ENCODE measurements at regions not wholly inside any gene's neighbourhood (a gene's known extent, or its start where the extent isn't known, plus 50 kb on each side); places are given as distances from the start of the nearest gene placed in this dataset.

DNA sequence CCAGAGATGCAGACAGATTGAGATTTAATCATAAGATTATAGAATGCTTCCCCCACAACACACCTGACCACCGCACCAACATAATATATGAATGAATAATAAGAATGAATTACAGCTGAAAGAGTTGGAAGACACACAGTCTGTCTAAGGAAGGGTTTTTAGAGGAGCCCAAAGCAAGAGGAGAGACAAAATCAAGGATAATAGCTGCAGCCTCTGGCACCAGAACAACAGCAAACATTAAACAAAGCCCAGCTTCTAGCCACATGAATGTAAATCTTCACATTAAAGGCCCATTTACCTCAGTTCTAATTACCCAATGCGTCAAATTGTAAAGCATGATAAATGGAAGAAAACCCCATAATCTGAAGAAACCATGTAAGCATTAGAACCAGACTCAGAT lies 133.9 kb downstream of the SPCS3 start:
- Mint-ChIP-seq H3K9me3 (no peaks in the 10 kb centered on the region), H3K36me3 (ENCODE audit: low read depth) (no peaks in the 10 kb centered on the region), H3K27ac (no peak overlapping the region), H3K4me3 (no peak overlapping the region), H3K27me3 (ENCODE audit: low read depth, poor library complexity) (peaks cover 7% of the 10 kb centered on the region), H3K4me1 (peaks cover 15% of the 10 kb centered on the region)
- DNase-seq = no peak
- TF ChIP-seq, protein P1, sequence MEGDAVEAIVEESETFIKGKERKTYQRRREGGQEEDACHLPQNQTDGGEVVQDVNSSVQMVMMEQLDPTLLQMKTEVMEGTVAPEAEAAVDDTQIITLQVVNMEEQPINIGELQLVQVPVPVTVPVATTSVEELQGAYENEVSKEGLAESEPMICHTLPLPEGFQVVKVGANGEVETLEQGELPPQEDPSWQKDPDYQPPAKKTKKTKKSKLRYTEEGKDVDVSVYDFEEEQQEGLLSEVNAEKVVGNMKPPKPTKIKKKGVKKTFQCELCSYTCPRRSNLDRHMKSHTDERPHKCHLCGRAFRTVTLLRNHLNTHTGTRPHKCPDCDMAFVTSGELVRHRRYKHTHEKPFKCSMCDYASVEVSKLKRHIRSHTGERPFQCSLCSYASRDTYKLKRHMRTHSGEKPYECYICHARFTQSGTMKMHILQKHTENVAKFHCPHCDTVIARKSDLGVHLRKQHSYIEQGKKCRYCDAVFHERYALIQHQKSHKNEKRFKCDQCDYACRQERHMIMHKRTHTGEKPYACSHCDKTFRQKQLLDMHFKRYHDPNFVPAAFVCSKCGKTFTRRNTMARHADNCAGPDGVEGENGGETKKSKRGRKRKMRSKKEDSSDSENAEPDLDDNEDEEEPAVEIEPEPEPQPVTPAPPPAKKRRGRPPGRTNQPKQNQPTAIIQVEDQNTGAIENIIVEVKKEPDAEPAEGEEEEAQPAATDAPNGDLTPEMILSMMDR (IDR thresholded peaks at IDR 0.05) = no peak

DNA sequence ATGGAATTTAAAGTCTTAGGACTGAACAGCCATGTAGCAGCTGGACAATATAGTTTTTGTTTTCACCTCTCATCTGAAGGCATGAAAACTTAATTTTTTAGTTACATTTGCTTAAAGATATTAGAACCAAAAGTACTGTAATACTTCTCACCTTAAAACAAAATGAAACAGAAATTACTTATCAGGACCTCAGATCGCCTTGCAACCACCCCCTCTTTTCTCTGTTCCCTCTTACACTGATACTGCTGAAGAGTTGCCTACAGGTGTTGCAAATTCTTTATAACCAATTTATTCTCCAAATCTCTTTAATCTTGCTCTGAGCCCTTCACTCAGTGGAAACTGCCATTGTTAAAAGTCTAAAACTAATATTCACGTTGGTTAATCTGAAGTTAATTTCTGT lies 145.0 kb downstream of the SPCS3 start:
- TF ChIP-seq, protein P1 (IDR thresholded peaks at IDR 0.05) = no peak
- DNase-seq = no peak
- Mint-ChIP-seq H3K27ac (no peak overlapping the region), H3K4me1 (no peaks in the 10 kb centered on the region), H3K9me3 (no peaks in the 10 kb centered on the region), H3K36me3 (ENCODE audit: low read depth) (no peaks in the 10 kb centered on the region), H3K27me3 (ENCODE audit: low read depth, poor library complexity) (peaks cover 3% of the 10 kb centered on the region), H3K4me3 (no peak overlapping the region)

DNA sequence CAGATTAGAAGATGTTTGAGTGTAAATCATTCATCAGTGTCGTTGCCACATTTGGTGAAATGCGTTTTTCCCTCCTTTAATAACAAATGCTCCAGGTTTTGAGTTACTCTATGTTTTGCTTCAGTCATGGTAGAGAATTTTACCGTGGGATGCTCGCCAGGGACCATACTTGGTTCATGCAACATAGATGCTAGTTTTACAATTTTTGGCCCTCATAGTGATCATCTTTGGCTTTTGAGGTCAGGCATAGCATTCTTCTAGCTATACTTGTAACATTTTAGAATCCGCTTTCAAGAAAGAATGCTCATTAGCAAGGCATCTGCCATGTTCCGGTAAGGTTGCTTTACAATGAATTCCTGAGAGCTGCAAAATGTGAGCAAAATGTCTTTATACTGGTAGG lies 147.2 kb downstream of the SPCS3 start:
- TF ChIP-seq, protein P1 (IDR thresholded peaks at IDR 0.05) = no peak
- Mint-ChIP-seq H3K4me3 (no peak overlapping the region), H3K27me3 (ENCODE audit: low read depth, poor library complexity) (peaks cover 3% of the 10 kb centered on the region), H3K27ac (no peak overlapping the region), H3K4me1 (no peaks in the 10 kb centered on the region), H3K36me3 (ENCODE audit: low read depth) (no peaks in the 10 kb centered on the region), H3K9me3 (no peaks in the 10 kb centered on the region)
- DNase-seq = no peak

DNA sequence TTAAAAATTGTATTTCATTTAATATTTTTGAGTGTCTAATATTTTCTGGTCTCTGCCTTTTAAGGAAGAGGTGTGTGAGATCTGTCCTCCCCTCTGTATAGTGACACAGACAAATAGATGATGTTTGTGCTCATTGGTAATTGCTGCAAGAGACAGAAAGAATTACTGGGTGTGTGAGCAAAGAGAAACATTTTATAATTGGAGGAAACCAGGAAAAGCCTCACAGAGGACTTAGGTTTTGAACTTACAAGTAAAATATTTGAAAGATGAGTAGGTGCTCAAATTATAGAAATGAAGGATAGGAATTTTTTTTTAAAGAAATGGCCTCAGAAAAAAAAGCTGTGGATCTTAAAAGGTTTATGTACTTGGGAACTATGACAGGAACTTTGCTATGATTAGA lies 149.8 kb downstream of the SPCS3 start:
- no peaks in the 10 kb centered on the region for H3K4me1 Mint-ChIP-seq
- TF ChIP-seq, protein P1 (IDR thresholded peaks at IDR 0.05) = no peak

DNA sequence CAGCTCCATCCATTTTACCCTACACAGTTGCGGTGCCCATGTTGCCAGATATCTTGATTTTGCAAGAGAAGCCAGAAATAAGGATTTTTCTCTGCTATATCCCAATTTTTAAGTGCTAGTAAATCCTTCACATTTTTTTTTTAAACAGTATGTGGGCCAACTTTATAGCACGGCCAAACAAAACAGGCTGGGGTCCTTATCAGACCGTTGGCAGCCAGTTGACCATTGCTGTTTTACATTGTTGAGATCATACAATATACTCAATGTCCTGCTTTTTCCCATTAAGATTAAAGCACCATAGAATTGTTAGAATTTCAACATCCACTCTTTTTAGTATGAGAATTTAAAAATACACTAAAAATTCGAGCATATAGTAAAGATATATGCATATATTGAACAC lies 150.9 kb downstream of the SPCS3 start:
- no peaks in the 10 kb centered on the region for H3K4me1 Mint-ChIP-seq
- no peaks in the 10 kb centered on the region for H3K36me3 Mint-ChIP-seq (ENCODE audit: low read depth)
- no peak overlapping the region for H3K4me3 Mint-ChIP-seq
- H3K27me3 Mint-ChIP-seq (ENCODE audit: low read depth, poor library complexity) = no peaks in the 10 kb centered on the region
- TF ChIP-seq, protein P1 (IDR thresholded peaks at IDR 0.05) = no peak
- no peak for DNase-seq
- H3K9me3 Mint-ChIP-seq = peaks cover 12% of the 10 kb centered on the region
- no peak overlapping the region for H3K27ac Mint-ChIP-seq

More for the DNA sequence above, 149.8 kb downstream of the SPCS3 start:
- peaks cover 3% of the 10 kb centered on the region for H3K27me3 Mint-ChIP-seq (ENCODE audit: low read depth, poor library complexity)
- H3K4me3 Mint-ChIP-seq = no peak overlapping the region
- no peak overlapping the region for H3K27ac Mint-ChIP-seq
- DNase-seq = no peak
- no peaks in the 10 kb centered on the region for H3K36me3 Mint-ChIP-seq (ENCODE audit: low read depth)
- H3K9me3 Mint-ChIP-seq = peaks cover 5% of the 10 kb centered on the region

DNA sequence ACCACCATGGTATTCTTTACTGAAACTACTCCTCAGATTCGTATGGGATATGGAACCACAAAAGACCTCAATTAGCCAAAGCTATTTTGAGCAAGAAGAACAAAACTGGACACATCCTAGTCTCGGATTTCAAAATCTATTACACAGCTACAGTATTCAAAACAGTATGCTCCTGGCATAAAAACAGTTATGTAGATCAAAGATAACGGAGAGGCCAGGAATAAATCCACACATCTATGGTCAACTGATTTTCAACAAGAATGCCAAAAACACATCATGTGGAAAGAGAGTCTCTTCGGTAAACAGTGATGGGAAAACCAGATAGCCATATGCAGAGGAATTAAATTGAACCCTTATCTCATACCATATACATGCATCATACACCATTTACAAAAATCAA lies 155.3 kb downstream of the SPCS3 start:
- H3K27me3 Mint-ChIP-seq (ENCODE audit: low read depth, poor library complexity) = no peaks in the 10 kb centered on the region
- H3K9me3 Mint-ChIP-seq = peaks cover 21% of the 10 kb centered on the region
- no peaks in the 10 kb centered on the region for H3K4me1 Mint-ChIP-seq
- no peak overlapping the region for H3K4me3 Mint-ChIP-seq
- H3K36me3 Mint-ChIP-seq (ENCODE audit: low read depth) = no peaks in the 10 kb centered on the region
- TF ChIP-seq, protein P1 (IDR thresholded peaks at IDR 0.05) = no peak
- no peak for DNase-seq
- no peak overlapping the region for H3K27ac Mint-ChIP-seq

All from nephron progenitor cell (in vitro differentiated cells).